K562 (cell line): ENCODE measurements at regions not wholly inside any gene's neighbourhood (a gene's known extent, or its start where the extent isn't known, plus 50 kb on each side); places are given as distances from the start of the nearest gene placed in this dataset.

ENCODE experiments used
- ATAC-seq: fragments of 200-7000 bp; cut with Tn5 transposase; 3 replicates; pipeline ENCODE4 v1.9.1; 2020; ENCODE audit warnings: moderate library complexity
- BruUV-seq: library from RNA; stranded (reverse); fragments of 400-500 nt; replicated peaks from 2 replicates; lab custom pipeline; 2021; lab: Mats Ljungman, UMichigan
- CTCF ChIA-PET: fragments of 300-600 bp; formaldehyde crosslinking; extraction: SDS; loops from one replicate; lab custom pipeline; 2021; ENCODE audit warnings: low intra/inter-chr PET ratio; lab: Yijun Ruan, JAX
- POLR2A ChIA-PET: fragments of 300-600, 350-650 bp; sonication (Branson Sonifier 250); formaldehyde crosslinking; extraction: SDS; loops from one replicate; lab custom pipeline; 2021; ENCODE audit warnings: antibody characterized with exemption, inconsistent platforms; lab: Yijun Ruan, JAX
- DNase-seq, 4 experiments: peaks; one replicate each; pipeline versions ENCODE4 v3.0.0 to v3.0.0-alpha.2; 2011 to 2018; ENCODE audit warnings: low spot score in 3 of 4, mixed read lengths in 3 of 4; ENCODE audit errors: extremely low read depth in 1 of 4
- FAIRE-seq: peaks from 2 replicates; lab custom pipeline; 2011; peaks lifted over from hg19 to GRCh38; lab: Jason Lieb, UNC
- H2AFZ ChIP-seq: 2 replicates; pipeline ENCODE4 v1.6.0; 2011; ENCODE audit warnings: low read depth, low read length, control low read depth, inconsistent platforms
- H3K27ac ChIP-seq: fragments of 200-600 bp; 3 replicates; pipeline ENCODE4 v1.8.0; 2011; ENCODE audit warnings: low read depth, mild to moderate bottlenecking, control low read depth, inconsistent platforms, low read length, moderate library complexity, mixed read lengths; ENCODE audit errors: extremely low read depth
- H3K27me3 ChIP-seq, 2 experiments: fragments of 300-600 bp in 1 of 2; 2 replicates in 1 of 2; 3 replicates in 1 of 2; pipeline versions ENCODE4 v1.6.0 to v1.8.0; 2011; ENCODE audit warnings: inconsistent platforms in 2 of 2, low read length in 2 of 2, mild to moderate bottlenecking in 1 of 2, mixed read lengths in 1 of 2, moderate library complexity in 1 of 2; ENCODE audit not compliant: control insufficient read depth in 2 of 2, insufficient read depth in 2 of 2
- H3K36me3 ChIP-seq: fragments of 300-600 bp; 3 replicates; pipeline ENCODE4 v1.8.0; 2011; ENCODE audit warnings: mild to moderate bottlenecking, low read length, inconsistent platforms; ENCODE audit not compliant: control insufficient read depth, insufficient read depth
- H3K4me1 ChIP-seq, 2 experiments: fragments of 200-600 bp in 1 of 2; replicated peaks in 1 of 2; 2 replicates in 1 of 2; 3 replicates in 1 of 2; pipeline versions ENCODE4 v1.5.1 to v1.8.0; 2011; ENCODE audit warnings: inconsistent platforms in 2 of 2, low read length in 2 of 2, mild to moderate bottlenecking in 1 of 2, mixed read lengths in 1 of 2, moderate library complexity in 1 of 2; ENCODE audit not compliant: control insufficient read depth in 2 of 2, insufficient read depth in 2 of 2
- H3K4me2 ChIP-seq: 2 replicates; pipeline ENCODE4 v1.6.1; 2011; ENCODE audit warnings: low read length, control low read depth, inconsistent platforms, mixed read lengths; ENCODE audit not compliant: insufficient read depth
- H3K4me3 ChIP-seq: fragments of 200-600 bp; sonication (generic), shearing (Covaris generic); 2 replicates; pipeline ENCODE4 v1.5.1; 2016; ENCODE audit warnings: control low read depth, inconsistent platforms
- H3K79me2 ChIP-seq: fragments of 200-600 bp; 3 replicates; pipeline ENCODE4 v1.8.0; 2011; ENCODE audit warnings: low read length, inconsistent platforms; ENCODE audit not compliant: control insufficient read depth, insufficient read depth
- H3K9ac ChIP-seq, 2 experiments: 2 replicates each; pipeline versions ENCODE4 v1.6.0 to v1.6.1; 2011; ENCODE audit warnings: low read depth in 2 of 2, low read length in 2 of 2, control low read depth in 1 of 2, inconsistent platforms in 1 of 2, mild to moderate bottlenecking in 1 of 2, mixed read lengths in 1 of 2; ENCODE audit not compliant: insufficient read depth in 1 of 2
- H3K9me1 ChIP-seq: one replicate; pipeline ENCODE4 v1.6.0; 2011; ENCODE audit warnings: inconsistent platforms, mild to moderate bottlenecking, low read length, moderate library complexity; ENCODE audit not compliant: control insufficient read depth, insufficient read depth
- H3K9me3 ChIP-seq: replicated peaks from 2 replicates; pipeline ENCODE4 v1.5.1; 2011; ENCODE audit warnings: low read depth, low read length, inconsistent platforms; ENCODE audit not compliant: control insufficient read depth, insufficient read depth
- H4K20me1 ChIP-seq: replicated peaks from 2 replicates; pipeline ENCODE4 v1.6.1; 2011; ENCODE audit warnings: low read length, inconsistent platforms, mixed read lengths; ENCODE audit not compliant: control insufficient read depth, insufficient read depth
- CBX5 ChIP-seq: IDR thresholded peaks from 2 replicates; pipeline ENCODE4 v1.6.1; 2014; ENCODE audit warnings: low read depth, borderline replicate concordance
- CREB3L1 ChIP-seq: fragments of 450-650 bp; IDR thresholded peaks from 2 replicates; pipeline ENCODE4 v1.6.1; 2014; ENCODE audit warnings: low read depth, mild to moderate bottlenecking, moderate library complexity, borderline replicate concordance
- GTF2E2 ChIP-seq: fragments of 200-800 bp; sonication (Bioruptor generic); IDR thresholded peaks from 2 replicates; pipeline ENCODE4 v1.6.1; 2016; ENCODE audit warnings: missing genetic modification characterization, missing compliant biosample characterization
- HDAC1 ChIP-seq, 2 experiments: fragments of 450-650 bp; IDR thresholded peaks; 2 replicates each; pipeline ENCODE4 v1.6.1; 2016 to 2017; ENCODE audit warnings: inconsistent platforms in 1 of 2, mild to moderate bottlenecking in 1 of 2, moderate library complexity in 1 of 2
- KHSRP ChIP-seq: fragments of 450-650 bp; IDR thresholded peaks from 2 replicates; pipeline ENCODE4 v1.6.1; 2017
- NFYB ChIP-seq: IDR thresholded peaks from 2 replicates; pipeline ENCODE4 v1.6.1; 2011; ENCODE audit warnings: mild to moderate bottlenecking, moderate library complexity; ENCODE audit not compliant: insufficient read length; ENCODE audit errors: extremely low read depth
- PHTF2 ChIP-seq: fragments of 250-450 bp; sonication (Bioruptor Pico); IDR thresholded peaks from 2 replicates; pipeline ENCODE4 v1.5.0; 2021; ENCODE audit warnings: mild to moderate bottlenecking
- PML ChIP-seq: IDR thresholded peaks from 2 replicates; pipeline ENCODE4 v1.6.1; 2012; ENCODE audit warnings: low read length, inconsistent platforms
- PRMT5 ChIP-seq: sonication (generic); formaldehyde crosslinking; IDR thresholded peaks from 2 replicates; pipeline ENCODE4 v1.5.0; 2020; ENCODE audit warnings: missing genetic modification reagents
- PTRF ChIP-seq: fragments of 450-650 bp; IDR thresholded peaks from 2 replicates; pipeline ENCODE4 v1.6.1; 2016; ENCODE audit warnings: mild to moderate bottlenecking, missing genetic modification characterization, missing compliant biosample characterization
- RBM25 ChIP-seq: fragments of 200-400 bp; formaldehyde crosslinking; IDR thresholded peaks from 2 replicates; pipeline ENCODE4 v1.6.1; 2018; ENCODE audit warnings: low read length, low read depth, moderate library complexity; ENCODE audit not compliant: severe bottlenecking
- RCOR1 ChIP-seq, 2 experiments: IDR thresholded peaks; 2 replicates each; pipeline ENCODE4 v1.6.1; 2012; ENCODE audit warnings: low read depth in 2 of 2, low read length in 2 of 2, borderline replicate concordance in 1 of 2, improper control_type of control experiment in 1 of 2
- SMAD2 ChIP-seq: fragments of 150-350 bp; IDR thresholded peaks from 2 replicates; pipeline ENCODE4 v1.6.1; 2014; ENCODE audit warnings: low read depth, mild to moderate bottlenecking, low read length
- TARDBP ChIP-seq: fragments of 450-650 bp; IDR thresholded peaks from 2 replicates; pipeline ENCODE4 v1.6.1; 2016
- TCF3 ChIP-seq: sonication (generic); formaldehyde crosslinking; IDR thresholded peaks from 2 replicates; pipeline ENCODE4 v1.4.0; 2020; ENCODE audit warnings: mild to moderate bottlenecking, missing genetic modification reagents
- XRCC5 ChIP-seq: fragments of 200-400 bp; formaldehyde crosslinking; IDR thresholded peaks from 2 replicates; pipeline ENCODE4 v1.6.1; 2017; ENCODE audit warnings: low read depth, mild to moderate bottlenecking, low read length
- ZFP30 ChIP-seq: fragments of 250-450 bp; sonication (Bioruptor Pico); IDR thresholded peaks from 2 replicates; pipeline ENCODE4 v1.8.0; 2022; ENCODE audit warnings: moderate library complexity, mild to moderate bottlenecking, inconsistent platforms, borderline replicate concordance
- ZFP36 ChIP-seq: fragments of 150-350 bp; IDR thresholded peaks from 2 replicates; pipeline ENCODE4 v1.6.1; 2018; ENCODE audit warnings: low read length, low read depth; ENCODE audit not compliant: partially characterized antibody
- ZKSCAN1 ChIP-seq: fragments of 150-350 bp; IDR thresholded peaks from 2 replicates; pipeline ENCODE4 v1.6.1; 2016; ENCODE audit warnings: low read depth, low read length
- ZNF511 ChIP-seq: sonication (generic); formaldehyde crosslinking; IDR thresholded peaks from 2 replicates; pipeline ENCODE4 v1.8.0; 2022; ENCODE audit warnings: mild to moderate bottlenecking, missing genetic modification reagents
- ZNF785 ChIP-seq: fragments of 250-450 bp; sonication (Bioruptor Pico); IDR thresholded peaks from 2 replicates; pipeline ENCODE4 v1.4.0; 2020; ENCODE audit warnings: mild to moderate bottlenecking
- WGBS: fragments of 100-300 bp; shearing (Covaris generic); methylation state at CpG from one replicate; pipeline ENCODE4 v1.1.6; 2016; ENCODE audit warnings: low coverage, mixed read lengths; ENCODE audit not compliant: insufficient coverage; ENCODE audit errors: missing lambda C conversion rate; 5-methylcytosine and 5-hydroxymethylcytosine counted together
- in situ Hi-C: fragments of 300-500 bp; cut with MboI; formaldehyde crosslinking; loops from 4 replicates; pipeline ENCODE4 v1.15.0; 2018; ENCODE audit warnings: inconsistent platforms, mixed read lengths
- intact Hi-C: fragments of 100-400 bp; cut with micrococcal nuclease; formaldehyde crosslinking; loops from 2 replicates; pipeline ENCODE4 v1.14.2; 2022

DNA sequence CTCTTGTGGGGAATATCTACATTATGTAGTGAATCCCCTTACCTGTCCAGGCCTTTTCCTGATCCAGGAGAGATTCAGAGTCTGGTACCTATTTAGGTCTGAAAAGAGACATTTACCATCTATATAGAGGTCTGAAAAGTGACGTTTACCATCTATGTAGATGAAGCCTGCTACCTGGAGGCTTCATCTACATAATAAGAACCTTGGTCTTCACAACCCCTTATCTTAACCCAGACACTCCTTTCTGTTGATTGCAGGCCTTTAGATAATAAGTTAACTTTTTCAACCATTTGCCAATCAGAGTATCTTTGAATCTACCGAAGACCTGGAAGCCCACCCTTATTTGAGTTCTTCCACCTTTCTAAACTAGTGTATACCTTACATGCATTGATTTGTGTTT is 113.0 kb upstream of the DMRT1 start (continued):
- no peak for TF ChIP-seq HDAC1 (IDR thresholded peaks at IDR 0.05)
- TF ChIP-seq PRMT5 (CRISPR knock-in tag): no peak
- no peak for TF ChIP-seq RCOR1 (IDR thresholded peaks at IDR 0.05; ENCODE audit: borderline replicate concordance in 1 of 2, low read depth in 2 of 2, low read length in 2 of 2)
- no peak for TF ChIP-seq ZNF511 (CRISPR knock-in tag)

GRCh38 chr9:731474-731873 is 110.0 kb upstream of the DMRT1 start:
- no peak for DNase-seq
- TF ChIP-seq ZFP30 (CRISPR knock-in tag) (no peak), GTF2E2 (no peak), ZFP36 (no peak), SMAD2 (no peak), PML (no peak), TARDBP (no peak), XRCC5 (no peak), ZNF785 (no peak), CREB3L1 (no peak), KHSRP (no peak), NFYB (no peak), ZKSCAN1 (no peak), PHTF2 (CRISPR knock-in tag) (no peak), TCF3 (CRISPR knock-in tag) (no peak), RBM25 (no peak), PTRF (no peak), CBX5 (no peak)
- no peak for FAIRE-seq
- Histone ChIP-seq H3K27me3 (0 out of 5 replicates have a peak, but pooled peaks cover 0 to 2% of the 10 kb centered on the region in 2 experiments), H3K27ac (no peak overlapping the region), H4K20me1 (no peaks in the 10 kb centered on the region), H3K9me1 (no peaks in the 10 kb centered on the region), H3K9ac (no peak overlapping the region), H3K36me3 (no peaks in the 10 kb centered on the region), H3K4me2 (no peak overlapping the region), H3K79me2 (no peaks in the 10 kb centered on the region), H3K4me1 (no peaks in the 10 kb centered on the region), H2AFZ (no peak overlapping the region), H3K4me3 (no peak overlapping the region), H3K9me3 (no peaks in the 10 kb centered on the region)
- intact Hi-C loops: no loop called here
- CTCF ChIA-PET: no interaction called here
- POLR2A ChIA-PET: no interaction called here
- in situ Hi-C loops: no loop called here
- WGBS: 1% methylated on average over 7 of the region's 8 CpGs
- no peak for ATAC-seq
- no TSS peak for BruUV-seq
